ENCODE measurements at regions not wholly inside any gene's neighbourhood (a gene's known extent, or its start where the extent isn't known, plus 50 kb on each side); places are given as distances from the start of the nearest gene placed in this dataset.

GRCh38 chr5:136766456-136766855 is 401.1 kb upstream of the TRPC7 start:
- Histone ChIP-seq H3K27me3 (replicated peaks; ENCODE audit: control insufficient read depth, insufficient read depth, low read length) (no peaks in the 10 kb centered on the region), H3K4me1 (no peaks in the 10 kb centered on the region), H3K9me3 (no peaks in the 10 kb centered on the region), H3K36me3 (ENCODE audit: control insufficient read depth, insufficient read depth, low read length) (no peaks in the 10 kb centered on the region), H3K4me3 (ENCODE audit: low read depth, low read length) (no peak overlapping the region)
- Mint-ChIP-seq H3K27me3 (ENCODE audit: insufficient read depth, unreplicated experiment) (peaks cover 6% of the 10 kb centered on the region), H3K27ac (ENCODE audit: unreplicated experiment) (no peak overlapping the region), H3K36me3 (ENCODE audit: insufficient read depth, unreplicated experiment) (no peaks in the 10 kb centered on the region), H3K4me3 (ENCODE audit: unreplicated experiment) (no peak overlapping the region), H3K9me3 (ENCODE audit: unreplicated experiment) (no peaks in the 10 kb centered on the region), H3K4me1 (ENCODE audit: low read depth, unreplicated experiment) (no peaks in the 10 kb centered on the region)
- no peak for TF ChIP-seq CTCF (IDR thresholded peaks at IDR 0.05; ENCODE audit: insufficient read depth in 1 of 2, low read depth in 1 of 2, low read length in 1 of 2, severe bottlenecking in 1 of 2, unreplicated experiment in 1 of 2)
- DNase-seq, result no peak
- ChIA-PET POLR2A (no interaction called here), CTCF (no interaction called here)
- BruUV-seq (replicated peaks), result no TSS peak
- intact Hi-C loops (cut with micrococcal nuclease; ENCODE audit: unreplicated experiment), result no loop called here

GRCh38 chr5:136764601-136765000 is 399.3 kb upstream of the TRPC7 start:
- Histone ChIP-seq H3K27me3 (replicated peaks; ENCODE audit: control insufficient read depth, insufficient read depth, low read length) (no peaks in the 10 kb centered on the region), H3K4me3 (ENCODE audit: low read depth, low read length) (no peak overlapping the region), H3K9me3 (no peaks in the 10 kb centered on the region), H3K4me1 (no peaks in the 10 kb centered on the region), H3K36me3 (ENCODE audit: control insufficient read depth, insufficient read depth, low read length) (no peaks in the 10 kb centered on the region)
- CTCF ChIA-PET, result no interaction called here
- H3K36me3 Mint-ChIP-seq (ENCODE audit: insufficient read depth, unreplicated experiment), result no peaks in the 10 kb centered on the region
- POLR2A ChIA-PET, result no interaction called here
- intact Hi-C loops (cut with micrococcal nuclease; ENCODE audit: unreplicated experiment), result no loop called here
- no peak overlapping the region for H3K4me3 Mint-ChIP-seq (ENCODE audit: unreplicated experiment)
- no peak for DNase-seq
- no peaks in the 10 kb centered on the region for H3K9me3 Mint-ChIP-seq (ENCODE audit: unreplicated experiment)
- no peak for TF ChIP-seq CTCF (IDR thresholded peaks at IDR 0.05; ENCODE audit: insufficient read depth in 1 of 2, low read depth in 1 of 2, low read length in 1 of 2, severe bottlenecking in 1 of 2, unreplicated experiment in 1 of 2)
- H3K4me1 Mint-ChIP-seq (ENCODE audit: low read depth, unreplicated experiment), result no peaks in the 10 kb centered on the region
- H3K27me3 Mint-ChIP-seq (ENCODE audit: insufficient read depth, unreplicated experiment), result peaks cover 3% of the 10 kb centered on the region
- H3K27ac Mint-ChIP-seq (ENCODE audit: unreplicated experiment), result no peak overlapping the region
- no TSS peak for BruUV-seq (replicated peaks)

GRCh38 chr5:136763548-136763947 is 398.2 kb upstream of the TRPC7 start:
- Histone ChIP-seq H3K4me1 (no peaks in the 10 kb centered on the region), H3K9me3 (no peaks in the 10 kb centered on the region), H3K4me3 (ENCODE audit: low read depth, low read length) (no peak overlapping the region), H3K36me3 (ENCODE audit: control insufficient read depth, insufficient read depth, low read length) (no peaks in the 10 kb centered on the region), H3K27me3 (replicated peaks; ENCODE audit: control insufficient read depth, insufficient read depth, low read length) (no peaks in the 10 kb centered on the region)
- ChIA-PET POLR2A (no interaction called here), CTCF (no interaction called here)
- H3K4me3 Mint-ChIP-seq (ENCODE audit: unreplicated experiment), result no peak overlapping the region
- DNase-seq, result no peak
- BruUV-seq (replicated peaks), result no TSS peak
- no peak for TF ChIP-seq CTCF (IDR thresholded peaks at IDR 0.05; ENCODE audit: insufficient read depth in 1 of 2, low read depth in 1 of 2, low read length in 1 of 2, severe bottlenecking in 1 of 2, unreplicated experiment in 1 of 2)
- H3K27me3 Mint-ChIP-seq (ENCODE audit: insufficient read depth, unreplicated experiment), result peaks cover 9% of the 10 kb centered on the region
- H3K4me1 Mint-ChIP-seq (ENCODE audit: low read depth, unreplicated experiment), result no peaks in the 10 kb centered on the region
- intact Hi-C loops (cut with micrococcal nuclease; ENCODE audit: unreplicated experiment), result no loop called here
- H3K27ac Mint-ChIP-seq (ENCODE audit: unreplicated experiment), result no peak overlapping the region
- no peaks in the 10 kb centered on the region for H3K36me3 Mint-ChIP-seq (ENCODE audit: insufficient read depth, unreplicated experiment)
- no peaks in the 10 kb centered on the region for H3K9me3 Mint-ChIP-seq (ENCODE audit: unreplicated experiment)

Measured in Caco-2 (cell line).